ENCODE measurements at regions not wholly inside any gene's neighbourhood (a gene's known extent, or its start where the extent isn't known, plus 50 kb on each side); places are given as distances from the start of the nearest gene placed in this dataset.
"Not testable (repeated sequence)": the region's sequence is repeated elsewhere in the genome, so short reads cannot be mapped to it uniquely, and the experiment has no call there.

- BruUV-seq (replicated peaks); CTCF ChIA-PET; H3K4me3 Mint-ChIP-seq (ENCODE audit: unreplicated experiment); H3K4me1 Mint-ChIP-seq (ENCODE audit: insufficient read depth, unreplicated experiment); H3K27me3 Mint-ChIP-seq (ENCODE audit: insufficient read depth, unreplicated experiment); H3K36me3 Mint-ChIP-seq (ENCODE audit: insufficient read depth, unreplicated experiment); POLR2A ChIA-PET; H3K27ac Mint-ChIP-seq (ENCODE audit: low read depth, unreplicated experiment); DNase-seq (ENCODE audit: unreplicated experiment); intact Hi-C loops (cut with micrococcal nuclease): not testable (repeated sequence)
- peaks cover 33% of the 10 kb centered on the region for H3K9me3 Mint-ChIP-seq (ENCODE audit: unreplicated experiment)
These were observed 1065.7 kb upstream of the DEFB115 start for GRCh38 chr20:30191785-30192184.

- BruUV-seq (replicated peaks); H3K36me3 Mint-ChIP-seq (ENCODE audit: insufficient read depth, unreplicated experiment); H3K27ac Mint-ChIP-seq (ENCODE audit: low read depth, unreplicated experiment); H3K27me3 Mint-ChIP-seq (ENCODE audit: insufficient read depth, unreplicated experiment); CTCF ChIA-PET; H3K9me3 Mint-ChIP-seq (ENCODE audit: unreplicated experiment); intact Hi-C loops (cut with micrococcal nuclease); H3K4me3 Mint-ChIP-seq (ENCODE audit: unreplicated experiment); DNase-seq (ENCODE audit: unreplicated experiment); H3K4me1 Mint-ChIP-seq (ENCODE audit: insufficient read depth, unreplicated experiment); POLR2A ChIA-PET: not testable (repeated sequence)
These were observed 1023.0 kb upstream of the DEFB115 start for GRCh38 chr20:30234477-30234876.

GRCh38 chr20:30275073-30275472 lies 982.4 kb upstream of the DEFB115 start:
- H3K4me3 Mint-ChIP-seq (ENCODE audit: unreplicated experiment); BruUV-seq (replicated peaks): not testable (repeated sequence)

GRCh38 chr20:30281584-30282197 lies 975.8 kb upstream of the DEFB115 start:
- CTCF ChIA-PET: no interaction called here
- Mint-ChIP-seq H3K27ac (ENCODE audit: low read depth, unreplicated experiment) (no peak overlapping the region), H3K27me3 (ENCODE audit: insufficient read depth, unreplicated experiment) (no peaks in the 10 kb centered on the region), H3K9me3 (ENCODE audit: unreplicated experiment) (peaks cover 21% of the 10 kb centered on the region), H3K36me3 (ENCODE audit: insufficient read depth, unreplicated experiment) (no peaks in the 10 kb centered on the region), H3K4me3 (ENCODE audit: unreplicated experiment) (no peak overlapping the region), H3K4me1 (ENCODE audit: insufficient read depth, unreplicated experiment) (no peaks in the 10 kb centered on the region)
- POLR2A ChIA-PET: no interaction called here
- TF ChIP-seq CTCF (IDR thresholded peaks at IDR 0.05; ENCODE audit: unreplicated experiment): no peak
- intact Hi-C loops (cut with micrococcal nuclease): no loop called here
- DNase-seq (ENCODE audit: unreplicated experiment): no peak
- no TSS peak for BruUV-seq (replicated peaks)

More at GRCh38 chr20:30275073-30275472, 982.4 kb upstream of the DEFB115 start:
- H3K27ac Mint-ChIP-seq (ENCODE audit: low read depth, unreplicated experiment); CTCF ChIA-PET; H3K36me3 Mint-ChIP-seq (ENCODE audit: insufficient read depth, unreplicated experiment); DNase-seq (ENCODE audit: unreplicated experiment); intact Hi-C loops (cut with micrococcal nuclease); H3K27me3 Mint-ChIP-seq (ENCODE audit: insufficient read depth, unreplicated experiment); H3K9me3 Mint-ChIP-seq (ENCODE audit: unreplicated experiment); H3K4me1 Mint-ChIP-seq (ENCODE audit: insufficient read depth, unreplicated experiment); POLR2A ChIA-PET: not testable (repeated sequence)

- DNase-seq (ENCODE audit: unreplicated experiment); intact Hi-C loops (cut with micrococcal nuclease); H3K4me1 Mint-ChIP-seq (ENCODE audit: insufficient read depth, unreplicated experiment); POLR2A ChIA-PET; CTCF ChIA-PET; BruUV-seq (replicated peaks); H3K27ac Mint-ChIP-seq (ENCODE audit: low read depth, unreplicated experiment); H3K27me3 Mint-ChIP-seq (ENCODE audit: insufficient read depth, unreplicated experiment); H3K36me3 Mint-ChIP-seq (ENCODE audit: insufficient read depth, unreplicated experiment); H3K4me3 Mint-ChIP-seq (ENCODE audit: unreplicated experiment): not testable (repeated sequence)
- H3K9me3 Mint-ChIP-seq (ENCODE audit: unreplicated experiment): peaks cover 26% of the 10 kb centered on the region
These were observed 973.8 kb upstream of the DEFB115 start for GRCh38 chr20:30283476-30284280.

GRCh38 chr20:30284281-30284905 lies 973.1 kb upstream of the DEFB115 start:
- Mint-ChIP-seq H3K27ac (ENCODE audit: low read depth, unreplicated experiment) (no peak overlapping the region), H3K27me3 (ENCODE audit: insufficient read depth, unreplicated experiment) (no peaks in the 10 kb centered on the region), H3K4me3 (ENCODE audit: unreplicated experiment) (no peak overlapping the region), H3K36me3 (ENCODE audit: insufficient read depth, unreplicated experiment) (no peaks in the 10 kb centered on the region), H3K4me1 (ENCODE audit: insufficient read depth, unreplicated experiment) (no peaks in the 10 kb centered on the region), H3K9me3 (ENCODE audit: unreplicated experiment) (peaks cover 32% of the 10 kb centered on the region)
- TF ChIP-seq CTCF (IDR thresholded peaks at IDR 0.05; ENCODE audit: unreplicated experiment): no peak
- DNase-seq (ENCODE audit: unreplicated experiment): no peak
- ChIA-PET CTCF (no interaction called here), POLR2A (no interaction called here)
- intact Hi-C loops (cut with micrococcal nuclease): no loop called here
- BruUV-seq (replicated peaks): no TSS peak
